Transverse colon (tissue), 4 donors: ENCODE measurements at regions not wholly inside any gene's neighbourhood (a gene's known extent, or its start where the extent isn't known, plus 50 kb on each side); places are given as distances from the start of the nearest gene placed in this dataset.

Experiments used
- CTCF ChIP-seq, 5 experiments: fragments of 200-600 bp in 3 of 5; fragments of 450-650 bp in 2 of 5; sonication (generic) in 3 of 5; IDR thresholded peaks; 1 replicate in 2 of 5; 2 replicates in 3 of 5; pipeline ENCODE4 v1.5.1; 2016 to 2017; ENCODE audit warnings: antibody characterized with exemption in 5 of 5, inconsistent platforms in 3 of 5, mild to moderate bottlenecking in 2 of 5, moderate library complexity in 1 of 5
- EP300 ChIP-seq: sonication (generic); formaldehyde crosslinking; IDR thresholded peaks from one replicate; pipeline ENCODE4 v1.6.1; 2017; ENCODE audit warnings: antibody characterized with exemption, low read depth
- POLR2AphosphoS5 ChIP-seq, 3 donors: sonication (generic); formaldehyde crosslinking; IDR thresholded peaks; one replicate each; pipeline ENCODE4 v1.6.1; 2016; ENCODE audit warnings: antibody characterized with exemption in 3 of 3

- TF ChIP-seq CTCF (IDR thresholded peaks at IDR 0.05): no peak
- TF ChIP-seq POLR2AphosphoS5 (IDR thresholded peaks at IDR 0.05): no peak
- no peak for TF ChIP-seq EP300
These were observed 1009.7 kb upstream of the CELF2 start for GRCh38 chr10:10007957-10008356.
